Uterus (tissue), 2 donors: ENCODE measurements at regions not wholly inside any gene's neighbourhood (a gene's known extent, or its start where the extent isn't known, plus 50 kb on each side); places are given as distances from the start of the nearest gene placed in this dataset.

Experiments used
- POLR2A ChIP-seq, 2 donors: fragments of 450-650 bp; IDR thresholded peaks; one replicate each; pipeline ENCODE4 v1.6.1; 2016; ENCODE audit warnings: antibody characterized with exemption in 2 of 2, mild to moderate bottlenecking in 1 of 2, moderate library complexity in 1 of 2
- TF ChIP-seq, protein P1 (sequence below), 4 experiments: fragments of 200-600 bp in 2 of 4; fragments of 450-650 bp in 2 of 4; sonication (generic) in 2 of 4; IDR thresholded peaks; one replicate each; pipeline ENCODE4 v1.5.1; 2016 to 2019; ENCODE audit warnings: antibody characterized with exemption in 4 of 4, mild to moderate bottlenecking in 2 of 4, moderate library complexity in 1 of 4

DNA sequence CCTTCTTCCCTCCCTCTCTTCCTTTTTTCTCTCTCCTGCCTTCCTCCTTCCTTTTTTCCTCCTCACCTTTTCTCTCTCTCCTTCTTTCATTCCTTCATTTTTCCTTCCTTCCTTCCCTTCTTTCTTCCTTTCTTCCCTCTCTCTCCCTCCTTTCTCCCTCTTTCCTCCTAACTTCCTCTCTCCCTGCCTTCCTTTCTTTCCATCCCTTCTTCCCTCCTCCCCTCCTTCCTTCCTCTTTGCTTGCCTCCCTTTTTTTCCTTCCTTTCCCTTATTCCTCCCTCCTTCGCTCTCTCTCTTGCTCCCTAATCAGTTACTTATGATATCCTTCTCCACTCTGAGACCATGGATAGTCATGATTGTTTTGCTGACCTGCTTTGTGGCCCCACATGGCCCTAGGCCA is 56.7 kb upstream of the PUDP start:
- TF ChIP-seq, protein P1, sequence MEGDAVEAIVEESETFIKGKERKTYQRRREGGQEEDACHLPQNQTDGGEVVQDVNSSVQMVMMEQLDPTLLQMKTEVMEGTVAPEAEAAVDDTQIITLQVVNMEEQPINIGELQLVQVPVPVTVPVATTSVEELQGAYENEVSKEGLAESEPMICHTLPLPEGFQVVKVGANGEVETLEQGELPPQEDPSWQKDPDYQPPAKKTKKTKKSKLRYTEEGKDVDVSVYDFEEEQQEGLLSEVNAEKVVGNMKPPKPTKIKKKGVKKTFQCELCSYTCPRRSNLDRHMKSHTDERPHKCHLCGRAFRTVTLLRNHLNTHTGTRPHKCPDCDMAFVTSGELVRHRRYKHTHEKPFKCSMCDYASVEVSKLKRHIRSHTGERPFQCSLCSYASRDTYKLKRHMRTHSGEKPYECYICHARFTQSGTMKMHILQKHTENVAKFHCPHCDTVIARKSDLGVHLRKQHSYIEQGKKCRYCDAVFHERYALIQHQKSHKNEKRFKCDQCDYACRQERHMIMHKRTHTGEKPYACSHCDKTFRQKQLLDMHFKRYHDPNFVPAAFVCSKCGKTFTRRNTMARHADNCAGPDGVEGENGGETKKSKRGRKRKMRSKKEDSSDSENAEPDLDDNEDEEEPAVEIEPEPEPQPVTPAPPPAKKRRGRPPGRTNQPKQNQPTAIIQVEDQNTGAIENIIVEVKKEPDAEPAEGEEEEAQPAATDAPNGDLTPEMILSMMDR (IDR thresholded peaks at IDR 0.05), result no peak
- no peak for TF ChIP-seq POLR2A (IDR thresholded peaks at IDR 0.05)
